T-helper 1 cell treated with Interleukin-12 subunit alpha and Interleukin-12 subunit beta and Interleukin-4 antibody, amounts not matched to agents 30 ng/mL and 1 ng/mL, for 36 hours (primary cell): ENCODE measurements at regions not wholly inside any gene's neighbourhood (a gene's known extent, or its start where the extent isn't known, plus 50 kb on each side); places are given as distances from the start of the nearest gene placed in this dataset.
"Not testable (repeated sequence)": the region's sequence is repeated elsewhere in the genome, so short reads cannot be mapped to it uniquely, and the experiment has no call there.

Experiments
- intact Hi-C: fragments of 100-400 bp; cut with micrococcal nuclease; formaldehyde crosslinking; loops from one replicate; pipeline ENCODE4 v1.15.1; 2024

DNA sequence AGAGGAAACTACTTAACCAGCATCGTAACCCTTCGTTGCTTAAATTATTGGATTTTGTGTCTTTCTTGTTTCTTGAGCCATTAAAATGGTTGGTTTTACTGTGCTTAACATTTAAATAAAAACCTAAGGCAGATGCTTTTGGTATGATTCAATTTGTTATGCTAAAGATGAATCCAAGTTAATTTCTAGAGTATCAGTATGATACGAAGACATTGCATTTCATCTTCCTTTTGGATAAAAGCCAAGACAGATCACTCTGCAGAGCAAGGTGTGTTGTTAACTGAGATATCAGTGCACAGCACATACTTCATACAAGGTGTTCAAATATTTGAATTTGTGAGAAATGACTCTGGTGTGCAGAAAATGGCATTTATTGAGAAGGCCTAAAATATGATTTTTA lies 480.5 kb downstream of the PCNX1 start:
- intact Hi-C loops = no loop called here

DNA sequence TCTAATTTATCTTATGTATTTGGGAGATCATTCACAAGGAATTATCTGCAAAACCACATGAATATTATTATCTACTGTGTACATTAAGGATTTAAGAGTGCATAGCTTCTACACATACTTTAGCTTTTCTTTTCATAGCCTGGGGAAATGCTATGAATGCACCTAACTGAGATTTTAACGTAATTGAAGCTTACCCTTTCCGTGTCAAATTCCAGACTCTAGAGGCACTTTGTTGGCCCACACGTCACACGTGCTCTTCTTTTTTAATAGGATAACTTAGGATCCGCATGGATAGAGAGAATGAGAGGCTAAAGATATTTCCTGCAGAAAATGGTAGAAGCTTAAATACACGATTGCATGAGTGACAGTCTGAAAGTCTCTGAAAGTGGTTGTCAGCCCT lies 481.1 kb downstream of the PCNX1 start:
- intact Hi-C loops = no loop called here

DNA sequence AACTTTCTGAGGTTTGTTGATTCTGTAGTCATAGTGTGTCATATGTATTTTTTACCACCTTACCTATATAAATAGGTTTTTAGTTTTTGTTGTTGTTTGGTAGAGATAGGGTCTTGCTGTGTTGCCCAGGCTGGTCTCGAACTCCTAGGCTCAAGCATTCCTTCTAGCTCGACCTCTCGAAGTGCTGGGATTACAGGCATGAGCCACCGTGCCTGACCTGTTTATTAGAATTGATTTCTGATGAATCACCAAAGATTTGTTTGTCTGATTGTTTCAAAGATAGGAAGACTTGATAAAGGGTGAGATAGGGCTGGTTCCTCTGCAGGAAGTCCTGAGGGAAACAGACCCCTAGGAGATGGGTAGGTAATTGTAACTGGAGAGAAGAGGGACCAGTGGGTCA lies 481.6 kb downstream of the PCNX1 start:
- intact Hi-C loops = no loop called here

DNA sequence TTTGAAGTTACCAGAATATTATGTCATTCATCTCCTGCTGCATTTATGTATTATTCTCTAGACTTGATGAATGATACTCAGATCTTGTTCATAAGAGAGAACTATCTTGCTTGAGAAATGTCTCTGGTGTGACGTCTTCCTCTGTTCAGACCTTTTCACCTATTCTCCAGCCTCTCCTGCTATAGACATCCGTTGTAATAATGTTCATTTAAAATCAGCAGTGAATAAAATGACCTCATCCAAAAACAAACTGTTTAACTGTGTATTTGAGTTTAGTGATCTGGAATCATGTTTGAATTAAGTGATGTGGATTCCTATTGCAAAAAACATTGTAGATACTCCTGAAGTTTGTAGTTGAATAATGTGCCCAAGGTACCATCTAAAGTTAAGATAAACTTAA lies 487.1 kb downstream of the PCNX1 start:
- intact Hi-C loops = no loop called here

DNA sequence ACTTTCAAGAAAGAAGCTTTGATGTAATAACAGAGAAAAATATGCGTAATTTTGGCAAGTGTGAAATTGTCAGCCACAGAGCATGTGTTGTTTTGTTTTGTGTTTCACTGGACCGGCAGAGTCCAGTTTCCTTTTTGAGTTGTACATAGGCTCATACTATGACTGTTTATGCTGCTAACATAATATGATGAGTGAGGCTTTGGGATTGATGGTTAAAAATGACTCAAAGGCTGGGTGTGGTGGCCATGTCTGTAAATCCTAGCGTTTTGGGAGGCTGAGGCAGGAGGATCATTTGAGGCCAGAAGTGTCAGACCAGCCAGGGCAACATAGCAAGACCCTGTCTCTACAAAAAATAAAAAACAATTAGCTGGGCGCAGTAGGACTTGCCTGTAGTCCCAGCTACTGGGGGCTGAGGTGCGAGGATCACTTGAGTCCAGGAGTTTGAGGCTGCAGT lies 487.9 kb downstream of the PCNX1 start:
- intact Hi-C loops = no loop called here

DNA sequence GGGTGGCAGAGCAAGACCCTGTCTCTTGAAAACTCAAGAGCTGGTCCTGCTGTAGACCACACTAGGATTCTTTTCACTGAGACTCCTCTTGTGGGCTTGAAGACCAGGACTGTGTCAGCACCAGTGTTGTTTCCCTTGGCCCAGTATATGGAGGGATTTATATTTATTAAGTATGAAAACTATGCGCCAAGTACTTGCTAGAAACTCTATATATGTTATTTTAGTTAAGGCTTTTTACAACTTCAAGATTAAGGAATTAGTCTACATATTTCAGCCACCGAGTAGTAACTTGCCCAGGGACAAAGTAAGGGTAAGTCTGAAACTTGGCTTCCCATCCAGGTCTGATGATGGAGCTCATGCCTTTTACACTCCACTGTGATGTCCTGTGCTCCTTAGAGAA lies 488.4 kb downstream of the PCNX1 start:
- intact Hi-C loops = no loop called here

DNA sequence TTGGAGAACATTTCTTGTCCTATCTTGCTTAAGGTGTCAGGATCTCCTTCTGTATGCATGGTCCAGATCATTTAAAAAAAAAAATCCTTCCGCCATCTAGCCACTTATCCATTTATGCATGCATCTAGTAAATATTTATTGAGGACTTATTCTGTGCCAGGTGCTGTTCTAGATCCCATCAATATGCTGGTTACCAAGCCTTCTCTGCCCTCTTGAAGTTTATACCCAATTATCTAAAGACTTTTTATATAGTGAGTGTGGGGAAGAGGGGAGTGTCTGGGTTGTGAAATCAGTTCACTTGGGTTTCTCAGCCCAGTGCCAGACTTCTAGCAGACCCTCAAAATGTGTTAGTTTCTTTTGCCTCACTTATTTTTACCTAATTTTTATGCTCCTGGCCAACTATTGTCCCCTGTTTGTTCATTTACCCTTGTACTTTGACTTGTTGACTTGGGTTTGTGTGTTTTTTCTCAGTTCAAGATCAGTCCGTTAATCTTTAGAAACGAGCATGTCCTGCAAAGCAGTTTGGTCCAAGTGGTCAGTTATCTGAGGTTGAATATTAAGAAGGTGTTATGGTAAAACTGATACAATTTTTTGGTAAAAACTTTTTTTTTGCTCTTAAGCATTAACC lies 488.9 kb downstream of the PCNX1 start:
- intact Hi-C loops = no loop called here

DNA sequence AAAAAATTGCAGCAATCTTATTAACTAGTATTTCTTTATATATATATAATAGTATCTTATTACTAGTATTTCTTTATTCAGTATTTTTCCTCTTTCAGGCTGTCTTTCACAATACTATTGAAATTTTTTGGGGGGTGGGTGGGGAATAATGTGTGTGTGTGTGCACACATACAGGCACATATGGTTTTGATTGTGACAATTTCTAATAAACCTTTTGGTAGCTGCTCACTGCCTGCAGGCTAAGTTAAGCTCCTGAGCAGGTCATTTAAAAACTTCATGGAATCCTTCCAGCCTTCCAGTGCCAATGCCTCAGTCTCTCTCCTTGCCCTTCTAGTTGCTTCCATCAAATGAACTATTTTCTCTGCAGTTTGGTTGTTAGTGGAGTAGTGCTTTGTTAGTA lies 490.1 kb downstream of the PCNX1 start:
- intact Hi-C loops = no loop called here

DNA sequence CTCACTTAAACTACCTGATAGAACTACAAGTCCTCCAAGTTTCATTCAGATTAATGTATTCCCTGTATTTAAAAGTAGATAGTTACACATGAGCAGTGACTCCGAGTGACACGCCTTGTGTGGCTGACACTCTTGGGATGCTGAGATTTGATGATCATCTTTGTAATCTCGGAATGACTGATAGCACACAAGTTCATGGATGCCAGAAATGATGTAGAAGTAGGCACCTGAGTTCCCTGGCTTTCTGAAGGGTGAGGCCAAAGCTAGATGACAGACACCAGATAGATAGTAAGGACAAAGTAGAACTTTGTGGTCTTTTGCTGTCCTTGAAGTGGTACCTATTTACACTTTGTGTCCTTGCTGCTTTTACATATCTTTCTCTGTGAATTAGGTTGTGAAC lies 491.2 kb downstream of the PCNX1 start:
- intact Hi-C loops = loop anchor here (2.0 kb wide), 1 partner anchor 26 kb away; no protein-coding TSS in a partner anchor

DNA sequence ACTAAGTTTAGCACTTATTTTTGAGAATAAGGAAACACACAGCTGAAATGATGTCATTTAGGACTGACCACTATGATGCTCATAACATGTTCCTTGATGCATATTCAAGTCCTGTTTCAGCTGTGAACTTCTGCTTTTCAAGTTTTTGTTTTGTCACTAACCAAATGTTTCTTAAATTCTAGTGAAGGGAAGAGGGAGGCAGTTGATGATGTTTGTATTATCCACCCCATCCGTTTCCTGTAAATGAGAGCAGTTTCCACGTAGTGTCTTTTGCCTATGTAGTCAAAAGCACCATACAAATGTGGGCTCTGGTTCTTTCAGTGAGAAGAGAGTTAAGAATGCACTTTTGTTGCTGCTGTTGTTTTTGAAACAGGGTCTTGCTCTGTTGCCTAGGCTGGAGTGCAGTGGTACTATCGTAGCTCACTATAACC lies 491.8 kb downstream of the PCNX1 start:
- intact Hi-C loops = loop anchor here (1.0 to 2.0 kb wide), 3 partner anchors 26 to 156 kb away; no protein-coding TSS in a partner anchor

DNA sequence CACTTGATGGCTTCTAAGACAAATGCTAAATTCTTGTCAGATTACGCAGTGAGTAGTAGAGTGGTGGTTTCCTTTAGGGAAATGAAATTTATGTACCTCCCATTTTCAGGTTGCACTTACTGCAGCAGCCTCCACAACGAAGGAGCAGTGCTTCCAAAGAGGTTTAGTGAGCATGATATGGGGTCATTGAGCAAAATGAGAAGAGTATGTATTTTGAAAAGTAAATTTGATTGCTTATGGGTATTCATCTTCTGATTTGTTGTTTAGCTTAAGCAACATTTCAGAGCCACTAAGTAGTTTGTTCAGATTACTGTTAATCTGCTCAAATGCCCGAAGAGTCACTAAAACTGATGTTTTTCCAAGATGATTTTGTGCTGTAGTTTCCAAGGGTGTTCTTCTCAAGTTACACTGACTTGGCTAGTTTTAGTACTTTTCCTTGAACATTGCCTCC lies 493.6 kb downstream of the PCNX1 start:
- intact Hi-C loops = no loop called here

DNA sequence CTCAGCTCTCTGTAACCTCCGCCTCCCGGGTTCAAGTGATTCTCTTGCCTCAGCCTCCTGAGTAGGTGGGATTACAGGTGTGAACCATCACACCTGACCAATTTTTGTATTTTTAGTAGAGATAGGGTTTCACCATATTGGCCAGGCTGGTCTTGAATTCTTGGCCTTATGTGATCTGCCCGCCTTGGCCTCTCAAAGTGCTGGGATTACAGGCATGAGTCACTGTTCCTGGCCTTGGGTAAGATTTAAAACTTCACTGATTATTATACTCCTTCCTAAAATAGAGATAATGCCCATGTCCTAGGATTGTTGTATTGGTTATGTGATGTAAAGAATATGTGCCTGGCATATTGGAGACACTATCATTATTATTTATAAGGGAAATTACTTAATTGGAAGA lies 495.2 kb downstream of the PCNX1 start:
- intact Hi-C loops = not testable (repeated sequence)

DNA sequence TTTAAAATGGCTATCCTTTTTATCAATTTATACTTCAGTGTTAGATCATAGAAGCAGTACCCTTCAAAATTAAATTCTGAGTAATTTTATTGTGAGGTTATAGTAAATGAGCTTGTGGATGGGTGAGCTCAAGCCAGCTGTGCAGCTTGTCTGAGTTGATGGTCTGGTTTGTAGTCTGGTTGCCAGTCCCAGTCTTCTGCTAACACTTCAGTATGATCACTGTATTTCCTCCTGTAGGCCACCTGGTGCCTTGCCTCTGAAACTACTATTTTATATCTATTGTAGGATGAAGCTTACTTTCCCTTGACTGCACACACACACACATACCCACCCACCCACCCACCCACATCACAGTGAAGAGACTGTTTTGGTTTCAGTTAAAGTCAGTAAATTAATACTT lies 496.4 kb downstream of the PCNX1 start:
- intact Hi-C loops = loop anchor here (1.0 kb wide), 5 partner anchors 81 to 350 kb away; no protein-coding TSS in a partner anchor

DNA sequence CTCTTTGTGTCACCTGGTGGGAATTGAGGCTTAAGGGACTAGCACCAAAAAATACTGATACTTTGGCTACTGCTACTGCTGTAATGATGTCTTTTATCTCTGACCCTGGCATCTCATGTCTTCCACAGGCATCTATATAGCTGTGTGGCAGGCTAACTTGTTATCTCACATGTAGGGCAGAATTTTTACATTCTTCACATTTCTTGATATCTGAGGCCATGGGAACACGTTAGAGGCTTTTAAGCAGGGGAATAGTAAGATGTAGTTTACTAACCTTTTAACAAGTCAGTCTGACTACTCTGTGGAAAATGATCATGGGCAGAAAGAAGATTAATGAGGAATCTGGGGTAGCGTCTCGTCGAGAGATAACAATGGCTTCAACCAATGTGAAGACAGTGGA lies 498.4 kb downstream of the PCNX1 start:
- intact Hi-C loops = no loop called here

DNA sequence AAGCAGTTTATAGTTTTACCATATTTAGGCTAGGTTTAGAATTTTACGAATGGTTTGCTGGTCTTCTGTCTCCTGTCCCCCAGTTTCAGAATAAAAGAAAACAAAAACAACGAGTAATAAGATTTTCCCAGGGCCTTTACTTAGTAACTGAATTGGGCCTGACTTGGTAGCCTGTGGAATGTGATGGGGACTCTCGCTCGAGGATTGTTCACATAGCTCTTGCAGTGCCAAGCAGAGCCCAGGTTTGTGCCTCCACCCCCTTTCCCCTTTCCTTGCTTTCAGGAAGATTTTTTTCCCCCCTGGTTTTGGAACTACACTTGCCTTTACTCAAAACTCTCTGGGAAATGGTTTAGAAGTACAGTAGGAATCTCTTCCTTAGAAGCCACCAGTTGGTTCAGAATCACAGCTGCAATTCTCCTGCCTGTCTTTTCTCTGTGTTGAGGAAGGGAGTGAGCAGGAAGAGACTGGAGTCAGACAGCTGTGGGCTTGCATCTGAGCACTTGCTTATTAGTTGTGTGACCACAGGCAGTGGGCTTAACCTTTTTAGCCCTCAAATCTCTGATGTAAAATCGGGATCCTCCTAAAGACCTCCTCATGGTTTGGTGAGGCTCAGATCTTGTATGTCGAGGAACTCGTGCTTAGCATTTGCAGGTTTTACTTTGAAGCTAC lies 501.2 kb downstream of the PCNX1 start:
- intact Hi-C loops = no loop called here

DNA sequence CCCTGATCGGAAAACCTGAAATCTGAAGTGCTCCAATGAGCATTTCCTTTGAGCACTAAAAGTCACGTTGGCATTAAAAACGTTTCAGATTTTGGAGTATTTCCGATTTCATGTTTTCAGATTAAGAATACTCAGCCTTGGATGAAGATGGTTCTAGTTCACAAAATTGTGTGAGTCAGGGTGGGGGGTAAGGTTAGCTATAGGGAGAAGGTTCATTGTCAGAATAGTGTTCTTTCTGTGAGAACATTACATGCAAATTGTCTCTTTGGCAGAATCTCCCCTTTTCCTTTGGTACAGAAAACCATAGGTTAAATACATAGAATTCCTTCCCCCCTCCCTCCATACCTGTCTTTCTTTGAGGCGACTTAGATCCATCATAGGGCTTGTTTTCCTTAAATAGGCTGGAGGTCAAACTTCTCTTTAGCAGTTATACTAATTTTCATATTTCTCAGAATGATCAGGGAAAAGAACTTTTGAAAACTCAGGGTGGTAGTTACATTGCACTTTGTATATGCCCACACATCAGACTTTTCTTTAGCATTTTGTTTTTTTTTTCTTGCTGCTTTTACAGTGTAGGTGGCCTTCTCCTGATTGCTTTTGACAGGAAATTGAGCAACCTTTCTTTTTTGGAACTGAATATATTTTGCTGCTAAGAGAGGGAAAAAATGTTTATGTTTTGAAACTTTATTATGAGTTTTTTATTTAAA lies 503.5 kb downstream of the PCNX1 start:
- intact Hi-C loops = no loop called here

DNA sequence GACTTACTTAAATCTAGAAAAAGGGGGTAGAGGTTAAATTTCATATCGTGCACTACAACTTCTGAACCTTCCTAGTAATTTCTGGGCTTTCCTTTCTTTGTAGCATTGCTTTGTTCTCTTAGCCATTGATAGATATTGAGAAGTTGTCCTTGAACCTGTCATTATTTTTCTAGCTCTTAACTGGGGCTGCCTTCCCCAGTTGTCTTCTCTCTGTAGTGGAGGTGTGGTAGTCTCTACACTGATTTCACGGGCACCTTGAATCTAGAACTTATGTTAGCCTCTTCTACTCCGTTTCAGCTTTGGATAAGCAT lies 504.0 kb downstream of the PCNX1 start:
- intact Hi-C loops = no loop called here

DNA sequence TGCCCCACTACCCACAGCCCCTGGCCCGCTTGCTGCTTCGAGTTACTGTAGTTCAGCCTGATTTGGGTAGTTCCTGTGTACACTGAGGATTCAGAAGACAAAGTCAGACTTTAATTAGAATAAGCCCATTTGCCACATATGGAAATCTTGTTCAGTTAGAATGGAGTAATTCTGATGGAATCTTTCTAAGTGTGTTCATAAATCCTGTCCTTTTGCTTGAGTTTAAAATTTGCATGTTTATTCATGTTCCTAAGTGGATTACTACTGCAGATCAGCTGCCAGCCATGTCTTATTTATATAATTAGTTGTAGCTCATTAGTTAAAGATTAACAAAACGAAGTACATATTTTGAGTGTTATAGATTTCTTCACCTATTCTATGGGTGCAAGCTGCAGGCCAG lies 504.5 kb downstream of the PCNX1 start:
- intact Hi-C loops = no loop called here

DNA sequence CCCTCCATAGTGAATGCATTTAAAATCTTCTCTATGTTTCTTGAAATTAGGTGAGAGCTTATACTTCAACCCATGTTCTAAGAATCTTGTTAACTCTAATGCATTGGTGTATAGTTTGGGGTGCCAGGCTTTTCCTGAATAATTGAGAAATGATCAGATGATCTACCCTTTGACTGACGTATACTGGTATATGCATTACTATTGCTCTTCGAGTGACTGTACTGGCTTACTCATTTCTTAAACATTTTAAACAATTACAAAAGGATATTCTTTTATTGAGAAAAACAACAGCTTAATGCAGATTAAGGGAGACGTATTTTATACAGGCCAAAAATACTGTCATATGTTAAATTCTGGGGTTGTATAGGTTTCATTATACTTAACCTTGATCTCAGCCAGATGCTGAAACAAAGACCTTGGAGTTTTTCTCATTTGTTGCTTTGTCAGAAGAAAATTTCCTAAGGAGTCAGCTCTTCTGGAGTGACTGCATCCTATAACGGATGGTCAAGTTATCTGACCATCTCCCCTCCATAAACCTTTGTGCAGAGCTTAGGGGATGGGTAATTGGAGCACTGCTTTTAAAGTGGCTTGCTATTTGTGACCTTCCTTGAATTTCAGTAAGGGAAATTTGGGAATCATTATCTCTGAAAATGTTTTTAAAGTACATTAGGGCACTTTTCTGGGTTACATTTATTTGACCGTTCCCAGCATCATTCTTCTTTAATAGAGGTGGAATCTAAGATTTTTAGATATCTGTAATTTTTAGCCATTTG lies 507.6 kb downstream of the PCNX1 start:
- intact Hi-C loops = no loop called here

DNA sequence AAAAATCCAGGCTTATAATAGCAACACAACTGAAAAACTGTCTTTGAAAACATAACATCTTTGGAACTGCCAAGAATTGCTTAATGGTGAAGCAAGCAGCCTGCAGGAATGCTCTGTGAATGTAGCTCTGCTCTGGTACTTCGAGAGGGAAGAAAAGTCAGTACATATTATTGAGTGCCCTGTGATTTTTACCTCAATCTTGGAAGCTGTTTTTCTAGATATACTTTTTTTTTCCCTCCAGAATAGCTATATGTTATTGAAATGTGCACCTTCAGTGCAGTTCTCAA lies 508.1 kb downstream of the PCNX1 start:
- intact Hi-C loops = no loop called here

DNA sequence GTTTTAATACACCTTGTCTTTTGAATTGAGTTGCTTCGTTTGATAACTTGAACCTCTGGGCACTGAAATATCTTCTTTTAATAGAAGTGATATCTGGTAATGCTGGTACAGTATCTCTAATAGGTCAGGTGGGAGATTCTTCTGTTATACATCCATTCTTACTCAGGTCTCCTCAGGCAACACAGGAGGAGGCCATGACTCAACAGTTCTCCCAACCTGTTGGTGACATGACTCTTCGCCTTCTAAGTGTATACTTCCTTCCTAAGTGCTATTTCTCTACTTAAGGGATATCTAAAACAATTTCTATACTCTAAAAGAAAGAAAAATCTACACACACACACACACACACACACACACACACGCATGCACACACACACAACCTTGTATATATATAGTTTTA lies 509.1 kb downstream of the PCNX1 start:
- intact Hi-C loops = no loop called here
